ENCODE measurements at regions not wholly inside any gene's neighbourhood (a gene's known extent, or its start where the extent isn't known, plus 50 kb on each side); places are given as distances from the start of the nearest gene placed in this dataset.

GRCh38 chr11:13062115-13062514, 53.0 kb downstream of the RASSF10 start:
- Mint-ChIP-seq H3K9me3 (no peaks in the 10 kb centered on the region), H3K27me3 (peaks cover 14% of the 10 kb centered on the region), H3K27ac (no peak overlapping the region), H3K4me3 (no peak overlapping the region), H3K4me1 (ENCODE audit: low read depth) (no peaks in the 10 kb centered on the region), H3K36me3 (ENCODE audit: low read depth) (no peaks in the 10 kb centered on the region)

GRCh38 chr11:13064593-13064992, 55.5 kb downstream of the RASSF10 start:
- H3K4me3 Mint-ChIP-seq: no peak overlapping the region
- peaks cover 14% of the 10 kb centered on the region for H3K27me3 Mint-ChIP-seq
- H3K36me3 Mint-ChIP-seq (ENCODE audit: low read depth): no peaks in the 10 kb centered on the region

GRCh38 chr11:13065200-13065787, 56.2 kb downstream of the RASSF10 start:
- H3K4me1 Mint-ChIP-seq (ENCODE audit: low read depth): no peaks in the 10 kb centered on the region
- no peak overlapping the region for H3K27ac Mint-ChIP-seq
- peaks cover 14% of the 10 kb centered on the region for H3K27me3 Mint-ChIP-seq
- H3K9me3 Mint-ChIP-seq: no peaks in the 10 kb centered on the region
- no peaks in the 10 kb centered on the region for H3K36me3 Mint-ChIP-seq (ENCODE audit: low read depth)
- no peak overlapping the region for H3K4me3 Mint-ChIP-seq

More at GRCh38 chr11:13064593-13064992, 55.5 kb downstream of the RASSF10 start:
- H3K27ac Mint-ChIP-seq: no peak overlapping the region
- H3K9me3 Mint-ChIP-seq: no peaks in the 10 kb centered on the region
- H3K4me1 Mint-ChIP-seq (ENCODE audit: low read depth): no peaks in the 10 kb centered on the region

DNA sequence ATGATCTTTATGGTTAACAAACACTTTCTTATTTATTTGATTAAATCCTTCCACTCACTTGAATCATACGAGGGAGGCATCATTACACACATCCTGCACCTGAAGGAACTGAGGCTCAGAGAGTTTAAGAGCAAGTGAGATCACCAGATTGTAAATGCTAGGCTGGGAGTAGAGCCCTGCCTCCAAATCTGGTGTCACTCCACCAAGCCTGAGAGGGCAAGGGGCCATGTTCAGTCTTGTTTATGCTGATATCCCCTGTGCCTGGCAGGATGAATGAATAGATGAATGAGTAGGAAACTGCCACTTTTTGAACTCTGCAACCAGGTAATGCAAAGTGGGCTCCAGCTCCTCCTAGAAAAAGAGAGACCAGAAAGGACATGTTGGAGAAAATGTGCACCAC, 59.1 kb downstream of the RASSF10 start:
- H3K4me1 Mint-ChIP-seq (ENCODE audit: low read depth): no peaks in the 10 kb centered on the region
- no peak overlapping the region for H3K4me3 Mint-ChIP-seq
- peaks cover 11% of the 10 kb centered on the region for H3K27me3 Mint-ChIP-seq
- no peaks in the 10 kb centered on the region for H3K36me3 Mint-ChIP-seq (ENCODE audit: low read depth)
- H3K27ac Mint-ChIP-seq: no peak overlapping the region
- no peaks in the 10 kb centered on the region for H3K9me3 Mint-ChIP-seq

DNA sequence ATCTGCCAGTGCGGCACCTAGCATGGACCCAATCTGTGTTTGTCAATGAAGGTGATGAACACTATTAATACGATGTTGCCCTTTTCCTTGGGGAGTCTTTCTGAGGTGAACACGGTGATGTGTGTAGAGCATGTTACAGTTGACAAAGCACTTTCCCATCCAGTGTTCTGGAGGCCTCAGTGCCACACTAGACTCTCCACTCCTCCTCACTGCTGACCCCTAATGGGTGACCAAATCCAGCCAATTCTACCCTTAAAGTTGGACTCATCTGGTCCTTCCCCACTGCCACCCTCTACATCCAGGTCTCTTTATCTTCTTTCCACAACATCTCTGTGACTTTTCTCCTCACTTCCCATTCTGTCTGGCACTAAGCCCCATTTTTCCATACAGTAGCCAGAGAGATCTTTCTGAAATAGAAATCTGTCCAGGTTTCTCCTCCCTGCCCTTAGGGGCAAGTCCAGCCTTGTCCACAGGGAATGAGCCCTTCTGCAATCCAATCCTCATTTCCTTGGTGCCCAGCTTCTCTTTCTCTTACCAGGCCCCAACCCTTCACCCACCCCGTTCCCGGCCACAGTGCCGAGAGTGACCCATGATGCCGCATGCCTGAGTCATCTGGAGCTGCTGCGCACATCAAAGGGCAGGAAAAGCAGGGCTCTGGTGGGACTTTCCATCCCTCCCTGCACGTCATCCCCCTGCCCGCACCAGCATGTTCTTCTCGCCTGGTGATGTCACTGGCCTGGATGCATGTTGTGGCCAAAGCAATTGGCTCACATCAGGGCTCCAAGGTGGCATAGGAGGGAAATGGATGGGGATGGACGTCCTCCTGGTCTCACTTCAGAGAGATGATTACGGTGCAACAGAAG, 64.2 kb downstream of the RASSF10 start:
- Mint-ChIP-seq H3K4me3 (no peak overlapping the region), H3K4me1 (ENCODE audit: low read depth) (no peaks in the 10 kb centered on the region), H3K27ac (no peak overlapping the region), H3K9me3 (no peaks in the 10 kb centered on the region), H3K36me3 (ENCODE audit: low read depth) (no peaks in the 10 kb centered on the region), H3K27me3 (peaks cover 10% of the 10 kb centered on the region)

- H3K4me3 Mint-ChIP-seq: no peak overlapping the region
- no peaks in the 10 kb centered on the region for H3K4me1 Mint-ChIP-seq (ENCODE audit: low read depth)
- no peaks in the 10 kb centered on the region for H3K9me3 Mint-ChIP-seq
- H3K27ac Mint-ChIP-seq: no peak overlapping the region
- H3K36me3 Mint-ChIP-seq (ENCODE audit: low read depth): no peaks in the 10 kb centered on the region
- H3K27me3 Mint-ChIP-seq: peaks cover 12% of the 10 kb centered on the region
These were observed 65.8 kb downstream of the RASSF10 start for GRCh38 chr11:13074714-13075464.

DNA sequence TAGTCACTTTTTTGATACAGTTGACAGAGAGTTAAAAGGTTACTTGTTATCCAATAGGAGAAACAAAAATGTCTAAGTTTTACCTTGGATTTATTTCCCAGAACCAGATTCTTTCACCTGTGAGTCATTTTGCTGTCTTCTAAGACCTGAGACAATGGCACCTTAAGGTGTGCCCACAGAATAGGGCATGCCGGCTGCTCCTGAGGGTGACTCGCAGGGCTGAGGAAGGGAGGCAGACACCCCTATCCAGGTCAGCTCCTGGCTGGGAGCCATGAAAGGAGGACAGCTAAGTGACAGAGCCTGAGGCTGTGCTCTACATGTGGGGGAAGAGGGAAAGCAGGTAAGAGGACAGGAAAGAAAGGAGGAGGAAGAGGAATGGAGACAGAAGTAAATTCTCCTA, 67.8 kb downstream of the RASSF10 start:
- H3K36me3 Mint-ChIP-seq (ENCODE audit: low read depth): no peaks in the 10 kb centered on the region
- H3K4me1 Mint-ChIP-seq (ENCODE audit: low read depth): no peaks in the 10 kb centered on the region
- no peaks in the 10 kb centered on the region for H3K9me3 Mint-ChIP-seq
- no peak overlapping the region for H3K27ac Mint-ChIP-seq
- peaks cover 13% of the 10 kb centered on the region for H3K27me3 Mint-ChIP-seq
- no peak overlapping the region for H3K4me3 Mint-ChIP-seq

- H3K27ac Mint-ChIP-seq: no peak overlapping the region
- no peaks in the 10 kb centered on the region for H3K9me3 Mint-ChIP-seq
- no peaks in the 10 kb centered on the region for H3K36me3 Mint-ChIP-seq (ENCODE audit: low read depth)
- H3K4me1 Mint-ChIP-seq (ENCODE audit: low read depth): no peaks in the 10 kb centered on the region
- H3K27me3 Mint-ChIP-seq: peaks cover 31% of the 10 kb centered on the region
- H3K4me3 Mint-ChIP-seq: no peak overlapping the region
These were observed 71.7 kb downstream of the RASSF10 start for GRCh38 chr11:13080861-13081260.

DNA sequence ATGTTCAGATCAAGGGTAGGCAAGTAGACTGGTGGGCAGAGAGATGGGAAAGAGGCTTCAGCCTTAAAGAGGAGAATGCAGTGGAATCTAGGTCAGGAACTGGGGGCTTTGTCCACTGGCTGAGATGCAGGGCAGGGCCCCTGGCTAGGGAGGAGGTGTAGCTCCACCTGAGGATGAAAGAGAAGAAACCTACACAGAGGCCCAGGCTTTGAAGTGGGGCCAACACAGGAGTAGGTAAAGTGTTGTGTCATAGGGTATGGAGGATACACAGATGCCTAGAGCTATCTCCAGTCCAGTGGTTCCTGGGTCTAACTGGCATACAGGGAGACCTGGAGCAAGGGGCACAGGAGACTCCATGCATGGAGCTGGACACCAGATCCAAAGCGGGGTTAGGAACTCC, 73.5 kb downstream of the RASSF10 start:
- H3K4me1 Mint-ChIP-seq (ENCODE audit: low read depth): no peaks in the 10 kb centered on the region
- H3K4me3 Mint-ChIP-seq: no peak overlapping the region
- H3K27me3 Mint-ChIP-seq: peaks cover 43% of the 10 kb centered on the region
- H3K9me3 Mint-ChIP-seq: peaks cover 1% of the 10 kb centered on the region
- no peak overlapping the region for H3K27ac Mint-ChIP-seq
- H3K36me3 Mint-ChIP-seq (ENCODE audit: low read depth): no peaks in the 10 kb centered on the region

DNA sequence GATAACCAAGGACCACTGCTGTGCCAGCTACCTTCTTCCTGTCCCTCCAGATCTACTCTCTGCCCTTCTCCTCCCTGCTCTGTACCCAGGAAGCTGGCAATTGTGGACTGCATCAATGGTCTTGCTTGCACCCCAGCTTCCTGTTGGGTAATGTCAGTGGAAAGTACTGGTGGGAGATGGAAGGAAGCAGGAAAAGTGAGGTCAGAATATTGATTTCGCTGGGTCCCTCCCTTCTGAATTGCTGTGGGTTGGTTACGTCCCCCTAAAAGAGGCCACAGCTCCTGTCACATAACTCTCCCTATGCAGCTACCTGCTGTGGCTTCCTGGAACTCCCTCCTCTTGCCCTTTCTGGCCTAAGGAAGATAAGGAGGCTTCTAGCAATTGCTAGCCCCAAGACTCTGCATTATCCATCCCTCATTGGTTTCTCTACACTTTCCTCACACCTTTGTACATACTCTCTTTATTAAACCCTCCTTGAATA, 81.2 kb downstream of the RASSF10 start:
- peaks cover 3% of the 10 kb centered on the region for H3K9me3 Mint-ChIP-seq

DNA sequence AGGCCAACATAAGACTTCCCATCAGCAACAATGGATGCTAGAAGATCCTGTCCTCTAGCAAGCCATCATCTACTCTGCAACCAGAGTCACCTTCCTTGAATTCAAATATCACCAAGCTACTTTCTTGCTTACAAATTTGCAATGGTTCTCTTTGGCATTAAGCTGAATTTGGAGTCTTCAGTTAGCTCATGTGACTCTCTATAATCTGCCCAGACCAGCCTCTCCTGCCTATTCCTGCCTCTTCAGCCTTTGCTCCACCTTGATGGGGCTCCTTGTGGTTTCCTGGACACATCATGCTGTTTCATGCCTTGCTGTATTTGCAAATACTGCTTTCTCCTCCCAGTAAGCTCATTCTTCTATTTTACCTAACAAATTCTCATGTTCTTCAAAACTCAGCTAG, 82.3 kb downstream of the RASSF10 start:
- H3K27me3 Mint-ChIP-seq: peaks cover 25% of the 10 kb centered on the region
- H3K4me3 Mint-ChIP-seq: no peak overlapping the region
- no peak overlapping the region for H3K27ac Mint-ChIP-seq
- peaks cover 3% of the 10 kb centered on the region for H3K9me3 Mint-ChIP-seq
- H3K36me3 Mint-ChIP-seq (ENCODE audit: low read depth): no peaks in the 10 kb centered on the region
- H3K4me1 Mint-ChIP-seq (ENCODE audit: low read depth): no peaks in the 10 kb centered on the region

More for the DNA sequence above, 81.2 kb downstream of the RASSF10 start:
- Mint-ChIP-seq H3K27me3 (peaks cover 23% of the 10 kb centered on the region), H3K4me1 (ENCODE audit: low read depth) (no peaks in the 10 kb centered on the region), H3K36me3 (ENCODE audit: low read depth) (no peaks in the 10 kb centered on the region), H3K27ac (no peak overlapping the region), H3K4me3 (no peak overlapping the region)

GRCh38 chr11:13091804-13092203, 82.7 kb downstream of the RASSF10 start:
- Mint-ChIP-seq H3K9me3 (peaks cover 3% of the 10 kb centered on the region), H3K36me3 (ENCODE audit: low read depth) (no peaks in the 10 kb centered on the region), H3K4me3 (no peak overlapping the region), H3K27ac (no peak overlapping the region), H3K4me1 (ENCODE audit: low read depth) (no peaks in the 10 kb centered on the region), H3K27me3 (peaks cover 22% of the 10 kb centered on the region)

- H3K27me3 Mint-ChIP-seq: peaks cover 24% of the 10 kb centered on the region
- no peaks in the 10 kb centered on the region for H3K4me1 Mint-ChIP-seq (ENCODE audit: low read depth)
- H3K27ac Mint-ChIP-seq: no peak overlapping the region
- no peaks in the 10 kb centered on the region for H3K36me3 Mint-ChIP-seq (ENCODE audit: low read depth)
- H3K9me3 Mint-ChIP-seq: no peaks in the 10 kb centered on the region
- no peak overlapping the region for H3K4me3 Mint-ChIP-seq
These were observed 86.0 kb downstream of the RASSF10 start for GRCh38 chr11:13094930-13095687.

- Mint-ChIP-seq H3K4me3 (no peak overlapping the region), H3K27ac (no peak overlapping the region), H3K36me3 (ENCODE audit: low read depth) (no peaks in the 10 kb centered on the region), H3K4me1 (ENCODE audit: low read depth) (no peaks in the 10 kb centered on the region), H3K9me3 (no peaks in the 10 kb centered on the region), H3K27me3 (peaks cover 28% of the 10 kb centered on the region)
These were observed 88.9 kb downstream of the RASSF10 start for GRCh38 chr11:13098063-13098462.
